ENCODE measurements at regions not wholly inside any gene's neighbourhood (a gene's known extent, or its start where the extent isn't known, plus 50 kb on each side); places are given as distances from the start of the nearest gene placed in this dataset.
"Not testable (repeated sequence)": the region's sequence is repeated elsewhere in the genome, so short reads cannot be mapped to it uniquely, and the experiment has no call there.

DNA sequence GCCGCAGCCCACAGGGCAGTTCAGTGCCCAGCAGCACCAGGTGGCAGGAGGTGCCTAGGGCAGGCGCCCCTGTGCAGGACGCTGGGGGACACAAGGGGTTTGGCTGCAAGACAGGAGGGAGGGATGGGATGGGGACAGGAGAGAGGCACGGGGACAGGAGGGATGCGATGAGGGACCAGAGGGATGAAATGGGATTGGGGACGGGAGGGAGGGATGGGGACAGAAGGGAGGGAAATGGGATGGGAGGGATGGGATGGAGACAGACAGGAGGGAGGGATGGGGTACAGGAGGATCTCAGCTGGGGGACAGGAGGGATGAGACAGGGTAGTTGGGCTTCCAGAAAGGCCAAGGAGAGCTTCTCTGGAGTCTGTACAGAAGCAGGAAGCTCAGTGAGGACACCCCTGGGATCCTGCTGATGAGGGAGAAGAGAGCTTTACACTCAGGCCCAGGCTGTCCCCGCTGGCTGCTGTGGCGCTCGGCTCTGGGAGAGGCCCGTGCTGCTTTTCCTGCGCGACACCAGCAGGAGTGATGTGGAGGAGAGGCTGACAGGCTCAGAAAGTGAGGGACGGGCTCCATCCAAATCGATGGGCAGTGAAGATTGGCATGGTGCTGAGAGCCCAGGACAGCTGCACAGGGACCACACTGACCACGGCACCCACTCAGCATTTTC, 400.8 kb downstream of the SMOC2 start:
- DNase-seq: no peak

DNA sequence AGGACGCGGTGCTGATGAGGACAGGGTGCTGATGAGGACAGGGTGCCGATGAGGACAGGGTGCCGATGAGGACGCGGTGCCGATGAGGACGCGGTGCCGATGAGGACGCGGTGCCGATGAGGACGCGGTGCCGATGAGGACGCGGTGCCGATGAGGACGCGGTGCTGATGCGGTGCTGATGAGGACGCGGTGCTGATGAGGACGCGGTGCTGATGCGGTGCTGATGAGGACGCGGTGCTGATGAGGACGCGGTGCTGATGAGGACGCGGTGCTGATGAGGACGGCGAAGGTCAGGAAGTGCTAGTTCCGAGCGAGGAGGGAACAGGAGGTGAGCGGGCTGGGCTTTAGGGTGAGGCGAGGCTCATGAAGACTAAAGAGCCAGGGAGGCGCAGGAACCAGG, 399.9 kb downstream of the SMOC2 start:
- not testable (repeated sequence) for DNase-seq

DNA sequence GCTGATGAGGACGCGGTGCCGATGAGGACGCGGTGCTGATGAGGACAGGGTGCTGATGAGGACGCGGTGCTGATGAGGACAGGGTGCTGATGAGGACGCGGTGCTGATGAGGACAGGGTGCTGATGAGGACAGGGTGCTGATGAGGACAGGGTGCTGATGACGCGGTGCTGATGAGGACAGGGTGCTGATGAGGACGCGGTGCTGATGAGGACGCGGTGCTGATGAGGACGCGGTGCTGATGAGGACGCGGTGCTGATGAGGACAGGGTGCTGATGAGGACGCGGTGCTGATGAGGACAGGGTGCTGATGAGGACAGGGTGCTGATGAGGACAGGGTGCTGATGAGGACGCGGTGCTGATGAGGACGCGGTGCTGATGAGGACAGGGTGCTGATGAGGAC, 399.3 kb downstream of the SMOC2 start:
- DNase-seq: not testable (repeated sequence)

DNA sequence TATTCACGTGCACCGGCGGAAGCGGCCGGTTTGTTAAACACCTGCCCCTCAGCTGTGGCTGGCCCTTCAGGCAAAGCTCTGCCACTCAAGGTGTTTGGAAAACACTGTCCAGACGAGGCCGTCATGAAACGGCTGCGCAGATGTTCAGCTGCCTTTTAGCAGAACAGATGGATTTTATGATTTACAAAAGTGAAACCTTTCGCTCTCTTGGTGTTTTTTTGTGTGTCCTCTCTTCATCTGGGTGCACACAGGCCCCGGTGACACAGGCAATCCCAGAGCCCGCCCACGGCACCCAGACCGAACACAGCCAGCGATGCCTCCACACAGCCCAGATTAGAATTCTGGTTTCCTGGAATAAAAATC, 397.0 kb downstream of the SMOC2 start:
- DNase-seq: no peak

DNA sequence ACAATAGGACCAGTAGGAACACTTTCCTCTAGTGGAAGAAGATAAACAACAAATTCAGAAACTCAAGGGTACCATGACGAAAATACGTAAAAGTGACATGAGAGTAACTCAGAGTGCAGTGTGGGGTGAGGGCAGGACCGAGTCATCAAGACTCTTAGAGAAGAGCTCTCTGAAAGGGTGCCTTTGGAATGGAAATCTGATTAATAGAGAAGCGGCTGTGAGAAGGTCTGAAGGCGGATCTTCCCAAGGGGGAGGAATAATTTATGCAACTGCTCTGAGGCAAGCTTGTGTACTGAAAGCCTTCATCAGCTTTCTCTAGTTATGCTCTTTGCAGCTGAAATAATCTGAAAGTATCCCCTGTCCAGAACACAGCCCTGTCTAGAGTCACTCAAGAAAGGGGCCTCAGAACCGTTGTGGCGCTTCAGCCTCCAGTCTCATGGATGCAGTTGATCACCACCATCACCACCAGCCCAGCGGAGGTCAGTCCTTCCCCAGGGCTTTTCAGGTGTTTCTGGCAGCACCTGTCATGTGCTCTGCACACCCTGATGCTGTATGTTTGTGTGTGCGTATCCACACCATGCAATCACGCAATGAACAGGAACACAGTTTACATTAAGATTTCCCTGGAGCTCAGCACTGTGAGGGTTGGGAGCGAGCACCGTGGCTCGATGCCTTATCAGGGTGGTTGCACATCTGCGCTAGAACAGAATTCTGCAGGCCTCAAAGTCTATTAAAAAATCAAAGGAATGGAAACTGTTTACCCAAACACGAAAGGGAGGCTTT, 396.5 kb downstream of the SMOC2 start:
- DNase-seq: no peak

DNA sequence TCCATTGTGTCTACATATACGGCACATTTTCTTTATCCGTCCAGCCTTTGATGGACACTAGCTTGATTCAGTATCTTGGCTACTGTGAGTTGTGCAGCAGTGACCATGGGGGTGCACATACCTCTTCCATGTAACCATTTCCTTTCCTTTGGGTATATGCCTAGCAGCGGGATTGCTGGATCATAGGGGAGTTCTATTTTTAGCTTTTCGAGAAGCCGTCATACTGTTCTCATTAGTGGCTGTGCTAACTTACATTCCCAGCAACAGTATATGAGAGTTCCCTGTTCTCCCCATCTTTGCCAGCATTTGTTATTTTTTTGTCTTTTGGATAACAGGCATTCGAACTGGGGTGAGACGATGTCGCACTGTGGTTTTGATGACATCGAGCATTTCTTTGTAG, 395.0 kb downstream of the SMOC2 start:
- DNase-seq: no peak

DNA sequence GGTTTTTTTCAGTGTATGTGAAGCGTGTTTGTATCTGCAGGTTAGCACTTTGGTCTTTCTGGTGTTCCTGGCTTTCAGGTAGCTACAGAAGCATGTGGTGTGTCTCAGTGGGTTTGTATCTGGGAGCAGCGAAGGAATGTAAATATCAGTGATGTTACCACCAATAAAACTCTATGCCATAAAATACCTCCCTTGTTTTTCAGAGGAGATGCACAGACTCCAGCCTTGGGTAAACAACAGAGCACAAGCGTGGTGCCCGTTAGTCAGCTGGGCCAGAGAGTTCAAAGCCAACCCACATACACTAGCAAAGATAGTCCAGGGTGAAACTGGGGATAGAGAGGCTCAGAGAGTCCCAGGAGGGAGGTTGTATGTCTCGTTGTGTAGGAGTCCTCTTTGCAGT, 393.8 kb downstream of the SMOC2 start:
- DNase-seq: no peak

DNA sequence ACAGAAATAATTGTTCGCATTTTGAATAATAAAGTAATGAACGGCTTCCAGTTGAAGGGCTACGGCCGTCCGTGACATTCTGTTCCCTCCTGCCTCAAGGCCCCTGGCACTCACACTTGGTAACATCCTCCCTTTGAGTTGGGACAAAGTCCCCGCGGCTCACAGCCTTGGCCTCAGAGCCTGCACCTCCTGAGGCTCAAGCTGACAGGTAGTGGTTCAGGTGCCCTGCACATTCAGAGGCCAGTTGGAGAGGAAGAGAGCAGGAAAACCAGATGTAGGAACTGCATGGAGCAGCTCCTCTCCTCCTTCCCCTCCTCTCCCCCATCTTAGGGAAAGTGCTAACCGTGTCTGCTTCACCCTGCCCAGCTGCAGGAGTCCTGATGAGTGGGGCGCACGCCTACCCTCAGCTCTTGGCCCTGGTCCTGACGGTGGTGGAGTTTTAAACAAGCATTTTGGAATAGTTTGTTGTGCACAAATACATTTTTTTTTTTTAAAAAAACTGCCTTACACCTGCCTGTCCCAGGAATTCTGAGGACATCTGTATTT, 393.1 kb downstream of the SMOC2 start:
- no peak for DNase-seq

DNA sequence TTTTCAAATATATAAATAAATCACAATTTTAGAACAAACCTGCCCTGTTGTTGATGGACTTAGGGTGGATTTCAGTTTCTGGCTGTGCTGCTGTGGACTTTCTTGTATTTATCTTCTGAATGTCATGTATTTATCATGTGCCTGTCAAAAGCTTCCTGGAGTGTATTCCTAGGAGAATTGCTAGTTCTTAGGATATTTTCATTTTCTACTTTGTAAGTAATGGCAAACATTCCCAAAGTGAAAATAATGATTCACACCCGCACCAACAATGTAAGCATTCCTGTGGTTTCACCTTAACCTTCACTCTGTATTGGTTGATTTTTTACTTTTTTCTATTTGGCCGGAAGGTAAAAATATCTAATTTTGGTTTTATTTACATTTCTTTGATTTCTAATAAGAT, 387.8 kb downstream of the SMOC2 start:
- DNase-seq: no peak

DNA sequence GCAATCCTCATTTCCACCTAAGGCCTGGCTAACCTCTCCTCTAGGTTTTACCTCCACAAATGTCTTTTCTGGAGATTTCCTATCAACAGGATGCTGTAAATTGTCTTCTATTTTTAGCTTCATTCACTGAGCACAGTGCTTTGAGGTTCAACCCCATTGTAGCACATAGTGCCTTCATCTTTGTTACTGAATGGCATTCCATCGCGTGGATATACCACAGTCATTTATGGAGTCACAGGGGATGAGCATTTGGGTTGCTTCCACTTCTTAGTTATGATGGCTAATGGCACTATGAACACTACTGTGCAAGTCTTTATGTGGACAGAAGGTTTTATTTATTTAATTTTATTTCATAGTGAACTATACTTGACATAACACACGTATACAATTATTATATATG, 387.1 kb downstream of the SMOC2 start:
- no peak for DNase-seq

DNA sequence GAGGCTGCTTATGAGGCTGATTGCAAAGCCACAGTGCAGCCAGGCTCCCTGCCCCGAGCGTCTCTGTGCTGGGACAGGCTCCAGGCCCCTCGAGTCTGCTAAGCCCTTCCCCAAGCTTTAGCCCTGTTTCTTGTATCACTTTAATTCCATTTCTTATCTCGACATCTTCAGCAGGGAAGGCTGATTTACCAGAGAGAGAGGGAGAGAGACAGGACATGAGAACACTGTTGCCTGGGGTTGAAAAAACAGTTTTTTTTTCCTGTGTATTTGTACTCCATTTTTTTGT, 386.5 kb downstream of the SMOC2 start:
- DNase-seq: no peak

DNA sequence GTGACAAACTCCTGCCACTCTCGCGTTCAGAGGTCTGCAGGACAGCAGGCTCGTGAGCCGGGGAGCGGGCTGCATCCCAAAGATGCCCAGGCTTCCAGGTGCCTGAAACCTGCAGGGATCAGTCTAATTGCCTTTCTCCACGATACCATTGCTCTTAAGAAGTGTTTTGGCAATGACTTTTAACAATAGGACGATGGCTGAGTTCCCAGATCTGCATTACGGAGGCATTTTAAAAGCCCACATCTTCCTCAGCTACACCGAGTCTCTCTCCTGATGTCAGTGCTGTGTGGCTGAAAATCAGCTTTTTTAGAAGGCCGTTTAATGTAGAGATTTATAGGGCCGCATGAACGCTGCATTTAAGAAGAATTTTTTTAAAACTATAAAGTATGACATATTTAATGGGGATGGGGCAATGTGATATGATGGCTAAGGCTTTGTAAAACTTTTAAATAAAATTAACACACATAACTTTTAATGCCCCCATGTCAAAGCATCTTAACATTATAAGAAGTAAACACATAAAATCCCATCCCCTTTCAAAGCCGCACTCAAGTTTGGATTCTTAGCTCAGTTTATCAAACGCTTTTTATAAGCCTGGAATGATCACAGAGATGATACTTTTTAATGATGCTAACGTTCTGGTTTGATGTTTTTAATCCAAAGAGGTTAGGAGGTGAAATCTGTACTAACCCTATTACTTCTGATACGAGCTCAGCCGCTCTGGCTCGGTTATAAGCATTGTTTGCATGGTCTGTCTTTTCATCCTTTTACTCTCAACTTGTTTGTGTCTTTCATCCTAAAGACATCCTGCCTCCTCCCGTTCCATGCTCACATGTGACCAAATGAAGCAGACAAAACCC, 386.0 kb downstream of the SMOC2 start:
- no peak for DNase-seq

DNA sequence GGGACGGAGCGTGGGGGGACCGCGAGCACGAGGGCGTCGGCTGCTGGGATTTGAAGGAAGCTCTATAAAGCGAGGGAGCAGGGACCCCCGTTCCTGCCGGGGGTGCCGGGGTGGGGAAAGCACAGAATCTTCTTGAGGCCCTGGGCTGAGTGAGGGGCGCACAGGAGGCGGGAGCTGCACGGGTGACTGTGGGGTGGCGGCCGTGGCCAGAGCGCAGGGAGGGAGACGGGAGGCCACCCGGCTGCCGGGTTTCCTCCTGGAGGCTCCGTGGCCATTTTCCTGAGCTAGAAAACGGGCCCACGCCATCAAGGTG, 385.1 kb downstream of the SMOC2 start:
- no peak for DNase-seq

DNA sequence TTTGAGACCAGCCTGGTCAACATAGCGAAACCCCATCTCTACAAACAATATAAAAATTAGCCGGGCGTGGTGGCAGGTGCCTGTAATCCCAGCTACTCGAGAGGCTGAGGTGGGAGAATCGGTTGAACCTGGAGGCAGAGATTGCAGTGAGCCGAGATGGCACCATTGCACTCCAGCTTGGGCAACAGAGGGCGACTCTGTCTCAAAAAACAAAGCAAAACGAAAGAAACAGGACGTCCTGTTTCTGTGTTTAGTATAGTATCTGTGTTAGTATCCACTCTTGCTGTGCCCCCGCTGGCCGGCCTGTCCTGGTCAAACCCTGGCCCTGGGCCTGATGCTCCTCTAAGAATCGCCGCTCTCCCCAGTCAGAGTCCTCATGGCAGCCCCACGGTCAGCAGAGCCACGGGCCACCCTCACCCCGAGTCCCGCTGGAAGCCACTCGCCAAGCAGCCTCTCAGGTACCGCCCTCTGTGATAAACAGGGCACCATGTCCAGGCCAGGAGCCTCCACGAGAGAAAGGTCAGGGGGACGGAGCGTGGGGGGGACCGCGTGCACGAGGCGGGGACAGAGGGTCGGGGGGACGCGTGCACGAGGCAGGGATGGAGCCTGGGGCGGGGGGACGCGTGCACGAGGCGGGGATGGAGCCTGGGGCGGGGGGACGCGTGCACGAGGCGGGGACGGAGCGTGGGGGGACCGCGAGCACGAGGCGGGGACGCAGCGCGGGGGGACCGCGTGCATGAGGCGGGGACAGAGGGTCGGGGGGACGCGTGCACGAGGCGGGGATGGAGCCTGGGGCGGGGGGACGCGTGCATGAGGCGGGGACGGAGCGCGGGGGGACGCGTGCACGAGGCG, 384.5 kb downstream of the SMOC2 start:
- DNase-seq: no peak

DNA sequence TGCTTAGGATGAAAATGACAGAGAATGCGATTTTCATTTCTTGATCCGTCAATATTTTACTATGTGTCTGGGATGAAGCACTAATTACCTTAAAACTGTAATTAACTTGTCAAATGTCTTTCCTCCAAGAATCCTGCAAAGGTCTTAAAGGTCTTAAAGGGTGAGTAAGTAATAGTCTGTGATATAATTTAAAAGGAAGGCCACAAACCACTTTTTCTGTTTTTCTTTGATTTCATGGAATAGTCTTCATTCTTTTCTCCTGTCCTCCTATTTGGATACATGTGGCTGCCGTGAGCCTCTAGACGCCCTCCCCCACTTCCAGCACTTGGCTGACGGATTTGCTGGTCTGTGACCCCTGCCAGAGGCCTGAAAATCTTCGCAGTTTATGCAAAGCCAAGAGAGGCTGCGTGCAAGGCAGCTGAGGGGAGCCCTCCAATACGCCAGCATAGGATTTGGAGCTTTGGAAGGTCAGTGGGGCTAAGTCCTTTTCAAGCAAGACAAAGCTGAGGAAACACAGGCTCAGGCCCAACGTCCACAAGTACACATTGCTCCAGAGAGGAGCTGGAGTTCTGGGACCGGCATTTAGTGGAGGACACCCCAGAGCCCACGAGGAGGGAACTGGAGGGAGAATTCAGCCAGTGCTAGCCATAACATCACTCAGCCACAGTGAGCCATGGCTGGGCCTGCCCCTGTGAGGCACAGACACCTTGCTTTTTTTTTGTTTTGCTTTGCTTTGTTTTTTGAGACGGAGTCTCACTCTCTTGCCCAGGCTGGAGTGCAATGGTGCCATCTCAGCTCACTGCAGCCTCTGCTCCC, 382.6 kb downstream of the SMOC2 start:
- no peak for DNase-seq

DNA sequence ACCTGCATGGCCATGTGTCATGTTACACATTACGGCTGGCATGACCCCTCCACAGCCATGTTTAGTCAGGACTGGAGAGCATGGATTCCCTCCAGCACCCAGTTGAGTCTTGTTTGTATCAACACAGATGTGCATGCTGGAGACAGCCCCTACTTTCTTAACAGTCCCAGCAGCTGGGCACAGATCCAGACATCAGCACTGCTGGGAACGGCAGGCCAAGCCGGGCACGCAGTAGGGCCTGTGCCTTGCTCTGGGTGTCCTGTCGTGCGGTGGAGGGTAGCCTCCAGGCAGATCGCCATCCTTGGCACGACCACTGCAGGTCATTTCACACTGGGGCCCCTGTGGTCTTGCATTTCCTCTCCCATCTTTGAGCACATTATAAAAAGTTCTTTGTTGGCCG, 381.4 kb downstream of the SMOC2 start:
- no peak for DNase-seq

DNA sequence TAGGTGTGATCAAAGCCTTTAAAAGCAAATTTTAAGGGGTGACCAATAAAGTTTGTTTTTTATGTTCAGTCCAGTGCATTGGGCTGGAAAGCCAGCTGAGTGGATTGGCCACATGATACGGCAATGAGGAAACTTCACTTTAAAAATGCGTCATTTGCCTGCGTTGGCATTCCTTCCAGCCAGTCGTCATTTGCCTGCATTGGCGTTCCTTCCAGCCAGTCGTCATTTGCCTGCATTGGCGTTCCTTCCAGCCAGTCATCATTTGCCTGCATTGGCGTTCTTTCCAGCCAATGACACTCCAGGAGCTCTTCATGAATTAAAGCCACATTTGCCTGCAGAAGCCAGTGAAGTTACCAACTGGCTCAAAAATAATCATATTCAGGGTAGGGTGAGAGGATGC, 378.6 kb downstream of the SMOC2 start:
- DNase-seq: no peak

DNA sequence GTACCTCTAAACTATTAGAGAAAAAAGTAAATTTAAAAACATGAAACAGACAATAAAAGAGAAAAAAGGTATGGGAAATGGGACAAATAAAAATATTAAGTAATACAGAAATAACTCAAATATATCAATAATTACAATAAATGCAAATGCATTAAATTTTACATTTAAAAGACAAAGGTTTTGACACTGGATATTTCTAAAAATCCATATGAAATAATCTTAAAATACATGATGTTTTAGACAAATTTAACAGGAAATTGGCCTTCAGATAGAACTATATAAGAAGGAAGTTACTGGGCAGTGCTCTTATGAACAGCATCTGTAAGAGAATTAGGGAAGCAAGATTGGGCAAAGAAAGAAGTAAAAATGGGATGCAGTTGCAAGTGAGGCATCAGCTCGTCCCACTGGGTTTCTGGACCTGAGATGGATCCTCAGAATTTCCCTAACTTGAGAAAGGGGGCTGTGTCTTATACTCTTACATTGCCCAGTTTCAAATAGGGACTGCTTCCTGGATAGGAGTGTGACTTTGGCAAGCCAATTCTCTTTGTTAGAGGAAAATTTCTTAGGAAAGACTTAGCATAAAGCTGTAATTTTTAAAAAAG, 376.7 kb downstream of the SMOC2 start:
- DNase-seq: no peak

DNA sequence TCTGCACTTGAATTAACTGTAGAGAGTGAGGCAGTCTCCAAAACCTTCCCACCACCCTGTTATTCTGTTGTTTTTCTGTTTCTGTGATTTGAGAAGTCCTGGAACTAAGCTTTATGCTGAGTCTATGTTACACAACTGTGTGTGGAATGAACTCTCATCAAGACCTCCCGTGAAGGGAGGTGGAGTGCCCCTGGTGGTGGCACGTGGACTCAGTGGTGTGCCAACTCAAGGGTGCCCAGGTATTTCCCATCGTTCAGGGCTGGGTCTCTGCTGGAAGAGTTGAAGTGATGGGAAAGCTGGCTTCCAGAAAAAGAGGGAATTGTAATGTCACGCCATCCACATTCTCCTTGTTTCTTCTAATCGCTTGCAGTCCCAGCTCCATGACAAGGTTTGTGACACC, 374.2 kb downstream of the SMOC2 start:
- no peak for DNase-seq

DNA sequence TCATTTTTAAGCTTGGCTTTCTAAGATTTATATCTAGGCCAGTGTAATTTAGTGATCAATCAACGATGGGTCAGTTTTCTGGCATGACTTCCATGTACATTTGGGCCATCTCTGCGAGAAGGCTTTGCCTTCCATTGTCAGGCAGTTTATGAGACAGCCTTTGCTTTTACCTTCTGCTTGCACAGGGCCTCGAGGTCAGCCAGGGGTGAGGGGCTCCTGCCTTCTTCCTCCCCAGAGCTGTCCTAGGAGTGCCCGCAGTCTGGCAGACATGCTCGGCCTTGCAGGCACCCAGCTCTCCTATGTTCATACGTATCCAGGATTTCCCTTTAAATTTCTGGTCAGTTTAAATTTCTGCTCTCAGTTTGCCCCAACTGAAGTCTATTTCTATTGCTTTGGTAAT, 367.2 kb downstream of the SMOC2 start:
- no peak for DNase-seq

DNA sequence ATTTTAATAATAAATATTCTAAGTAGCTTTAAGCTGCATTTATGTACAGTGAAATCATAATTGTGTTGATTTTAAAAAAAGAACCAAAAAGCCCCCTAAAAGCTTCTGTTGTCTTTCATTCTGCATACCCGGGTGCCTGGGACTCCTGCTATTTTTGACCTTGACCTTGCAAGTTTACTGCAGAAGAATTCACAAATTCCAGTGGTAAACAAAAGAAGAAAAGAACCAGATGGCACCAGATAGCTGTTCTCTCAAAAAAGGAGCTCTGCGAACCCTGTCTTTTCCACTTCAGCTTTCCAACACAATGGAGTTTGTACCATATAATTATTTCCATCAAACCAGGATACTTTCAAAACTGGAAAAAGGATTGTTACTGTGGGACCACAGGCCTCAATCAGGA, 363.3 kb downstream of the SMOC2 start:
- DNase-seq: no peak

DNA sequence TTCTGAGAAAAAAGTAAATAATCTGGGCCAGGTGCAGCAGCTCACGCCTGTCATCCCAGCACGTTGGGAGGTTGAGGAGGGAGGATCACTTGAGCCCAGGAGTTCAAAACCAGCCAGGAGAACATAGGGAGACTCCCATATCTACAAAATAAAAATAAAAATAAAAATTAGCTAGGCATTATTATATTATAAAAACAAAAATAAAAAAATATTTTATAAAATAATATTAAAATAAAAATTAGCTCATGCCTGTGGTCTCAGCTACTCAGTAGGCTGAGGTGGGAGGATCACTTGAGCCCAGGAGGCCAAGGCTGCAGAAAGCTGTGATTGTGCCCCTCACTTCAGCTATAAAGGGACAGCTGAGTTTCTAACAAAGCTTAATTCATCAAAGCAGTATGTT, 362.9 kb downstream of the SMOC2 start:
- DNase-seq: no peak
